Right renal cortex interstitium (tissue), 3 donors: ENCODE measurements at regions not wholly inside any gene's neighbourhood (a gene's known extent, or its start where the extent isn't known, plus 50 kb on each side); places are given as distances from the start of the nearest gene placed in this dataset.
"Not testable (repeated sequence)": the region's sequence is repeated elsewhere in the genome, so short reads cannot be mapped to it uniquely, and the experiment has no call there.

ENCODE experiments used
- DNase-seq, 3 donors: peaks; one replicate each; pipeline ENCODE4 v3.0.0-alpha.2; 2013; ENCODE audit warnings: low read depth in 3 of 3, low spot score in 2 of 3

DNA sequence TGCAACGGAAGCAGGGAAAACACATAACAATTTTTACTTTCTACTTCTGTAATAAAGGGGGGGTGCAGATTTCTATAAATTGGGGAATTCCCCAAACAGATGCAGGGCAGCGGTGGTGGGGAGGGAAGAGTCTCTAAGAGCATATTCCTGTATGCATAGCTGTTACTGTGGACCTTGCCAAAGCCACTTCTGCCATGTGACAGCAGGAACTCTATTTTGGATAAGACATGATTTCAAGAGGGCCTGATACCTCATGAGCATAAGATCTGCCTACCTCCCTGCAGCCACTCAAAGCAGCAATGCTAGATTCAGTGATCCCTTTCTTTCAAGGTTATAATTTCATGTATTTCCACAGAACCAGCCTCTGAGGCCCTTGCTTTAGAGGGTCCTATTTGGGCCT, 86.2 kb upstream of the CNKSR3 start:
- DNase-seq, result no peak

DNA sequence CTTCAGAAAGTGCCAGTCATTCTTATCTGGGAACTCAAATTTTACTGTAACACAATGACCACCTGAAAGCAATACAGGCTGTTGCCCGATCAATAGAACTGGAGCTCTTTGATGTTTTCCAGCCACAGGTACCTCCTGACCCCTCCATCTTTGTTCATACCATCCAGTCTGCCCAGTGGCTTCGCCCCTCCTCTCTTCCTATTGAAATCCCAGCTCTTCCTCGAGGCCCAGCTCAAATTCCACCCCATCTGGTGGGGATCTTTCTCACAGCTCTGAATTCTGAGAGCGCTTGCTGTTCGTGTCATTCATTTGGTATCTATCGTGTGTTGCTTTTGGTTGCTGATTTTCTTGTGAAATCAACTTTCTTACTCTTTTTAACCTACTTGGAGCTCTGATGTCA, 87.9 kb upstream of the CNKSR3 start:
- no peak for DNase-seq

DNA sequence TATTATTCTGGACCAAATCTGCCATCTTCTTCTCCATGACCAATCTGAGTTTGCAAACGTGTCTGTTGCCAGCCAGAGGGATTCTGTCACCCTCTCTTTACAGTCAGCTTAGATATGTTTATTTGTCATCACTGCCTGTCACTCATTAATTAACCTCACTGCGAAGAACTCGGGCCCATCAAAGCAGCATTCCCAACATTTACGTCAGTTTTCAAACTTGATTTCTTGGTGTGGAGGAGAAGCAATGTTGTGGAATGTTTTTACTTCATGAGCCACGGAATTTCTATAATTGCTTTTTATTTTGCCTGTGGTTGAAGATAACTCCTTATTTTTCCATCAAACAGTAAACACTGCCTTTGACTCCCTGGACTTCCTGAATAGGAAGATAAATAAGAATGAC, 91.8 kb upstream of the CNKSR3 start:
- no peak for DNase-seq

DNA sequence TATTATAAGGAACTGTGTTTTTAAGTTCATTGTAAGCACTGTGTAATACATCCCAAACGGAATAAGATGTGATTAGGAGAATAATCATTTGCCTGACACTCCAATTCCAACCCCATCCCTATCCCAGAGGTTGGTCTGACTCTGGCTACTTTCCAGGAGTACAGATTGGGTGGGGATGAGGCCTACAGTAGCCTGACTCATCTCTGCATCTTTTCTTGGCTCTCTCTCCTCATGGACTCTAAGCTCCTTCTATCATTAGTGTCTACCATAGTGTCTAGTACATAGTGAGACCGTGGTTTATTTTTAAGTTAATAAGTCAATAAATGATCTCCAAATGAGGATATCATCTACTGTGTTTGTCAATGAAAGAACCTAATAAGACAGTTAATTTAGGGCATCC, 92.2 kb upstream of the CNKSR3 start:
- no peak for DNase-seq

DNA sequence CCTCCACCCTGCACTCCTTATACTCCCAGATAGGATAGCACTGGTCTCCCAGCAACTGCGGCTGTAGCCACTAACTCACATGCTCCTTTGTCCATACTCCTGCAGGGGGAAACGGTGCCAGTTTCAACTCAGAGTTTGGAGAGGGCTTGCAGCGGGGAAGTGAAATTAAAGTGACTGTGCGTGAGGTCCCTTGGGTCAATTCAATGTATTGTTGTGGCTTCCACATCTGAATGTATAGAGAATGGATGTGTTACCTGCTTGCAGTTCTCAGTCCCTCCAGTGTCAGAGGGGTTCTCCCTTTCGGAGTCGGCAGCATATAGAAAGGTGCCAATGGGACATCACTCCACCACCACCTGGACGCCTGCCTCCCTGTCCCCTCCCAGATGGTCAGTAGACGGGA, 93.6 kb upstream of the CNKSR3 start:
- DNase-seq, result no peak

DNA sequence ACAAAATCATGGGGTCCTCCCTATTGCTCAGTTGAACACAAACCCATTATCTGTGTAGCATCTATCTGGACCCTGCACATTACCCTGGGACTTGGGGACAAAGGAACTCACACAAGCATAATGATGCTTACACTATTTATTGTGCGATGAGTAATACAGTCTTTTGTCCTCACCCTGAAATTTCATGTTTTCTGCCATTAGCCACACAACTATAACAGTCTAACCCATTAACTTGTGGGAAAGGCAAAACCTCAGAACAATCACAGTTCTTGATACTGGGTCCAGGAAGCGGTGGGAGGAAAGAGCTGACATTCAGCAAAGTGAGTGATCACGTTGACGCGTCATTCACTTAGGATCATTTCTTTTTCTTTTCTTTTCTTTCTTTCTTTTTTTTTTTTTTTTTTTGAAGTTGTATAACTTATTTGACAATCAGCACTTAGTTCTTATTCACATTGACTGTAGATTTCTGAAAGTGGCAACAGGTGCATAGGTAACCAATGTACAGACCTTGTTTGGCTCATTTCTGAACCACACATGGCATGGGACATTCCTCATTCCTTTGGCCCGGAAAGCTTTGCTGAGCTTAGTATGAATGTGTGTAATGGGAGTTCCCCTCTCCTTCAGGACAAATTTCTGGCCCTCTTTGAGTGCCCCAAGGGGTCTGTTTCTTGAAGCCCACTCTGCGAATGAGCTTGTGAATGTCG, 94.8 kb upstream of the CNKSR3 start:
- DNase-seq, result no peak

DNA sequence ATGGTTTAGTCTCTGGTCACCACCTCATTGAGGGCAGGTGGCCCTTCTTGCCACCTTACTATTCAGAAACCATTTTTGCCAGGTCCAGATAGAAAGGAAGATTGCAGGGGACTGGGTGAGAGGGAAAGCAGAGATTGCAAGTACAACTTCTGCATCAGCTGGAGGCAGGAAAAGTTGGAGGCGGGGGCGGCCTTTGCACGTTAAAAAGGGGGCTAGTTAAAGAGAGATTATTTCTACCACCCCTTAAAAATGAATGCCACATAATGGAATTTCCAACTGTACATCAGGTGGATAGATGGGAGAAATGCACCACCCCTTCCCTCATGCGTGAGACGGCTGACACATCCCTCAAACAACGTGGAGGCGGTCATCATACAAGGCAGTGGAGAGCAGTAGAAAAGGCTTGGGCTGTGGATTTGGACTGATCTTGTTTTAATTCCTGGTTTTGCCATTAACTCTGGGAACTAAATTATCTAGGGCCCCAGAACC, 95.4 kb upstream of the CNKSR3 start:
- no peak for DNase-seq

DNA sequence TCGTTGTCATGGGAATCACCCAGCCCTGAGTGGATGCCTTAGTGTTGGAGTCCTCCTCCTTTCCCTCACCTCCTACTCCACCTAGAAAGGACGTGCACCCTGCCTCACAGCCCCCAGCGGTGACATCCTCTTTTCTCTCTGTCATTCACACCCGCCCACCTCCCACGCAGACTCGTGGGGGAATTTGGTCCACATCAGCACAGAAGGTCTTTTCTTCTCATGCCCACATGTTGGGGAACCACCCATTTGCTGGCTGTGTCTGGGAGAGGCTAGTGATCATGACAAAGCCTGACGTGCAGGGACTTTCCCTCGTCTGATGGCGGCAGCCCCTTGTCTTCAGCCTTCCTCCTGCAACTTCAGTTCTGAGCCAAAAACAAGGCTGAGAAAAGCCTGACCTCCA, 96.0 kb upstream of the CNKSR3 start:
- DNase-seq, result no peak

DNA sequence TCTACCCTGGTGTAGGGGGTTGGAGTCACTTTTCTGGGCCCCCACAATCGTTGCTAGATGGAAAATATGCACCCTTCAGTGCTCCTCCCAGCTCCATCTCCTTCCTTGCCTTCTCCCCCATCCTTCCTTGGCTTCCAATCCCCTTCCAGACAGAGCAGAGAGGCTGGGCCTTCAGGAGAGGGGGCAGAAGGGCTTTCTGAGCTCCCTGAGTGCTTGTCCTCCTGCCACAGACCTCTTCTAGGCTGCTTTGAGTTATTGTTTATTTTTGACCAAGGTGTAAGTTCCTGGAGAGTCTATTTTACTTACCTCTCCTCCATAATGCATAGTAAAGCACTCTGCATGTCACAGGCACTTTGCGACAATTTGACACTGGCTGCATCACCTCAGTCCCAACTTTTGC, 96.4 kb upstream of the CNKSR3 start:
- no peak for DNase-seq

DNA sequence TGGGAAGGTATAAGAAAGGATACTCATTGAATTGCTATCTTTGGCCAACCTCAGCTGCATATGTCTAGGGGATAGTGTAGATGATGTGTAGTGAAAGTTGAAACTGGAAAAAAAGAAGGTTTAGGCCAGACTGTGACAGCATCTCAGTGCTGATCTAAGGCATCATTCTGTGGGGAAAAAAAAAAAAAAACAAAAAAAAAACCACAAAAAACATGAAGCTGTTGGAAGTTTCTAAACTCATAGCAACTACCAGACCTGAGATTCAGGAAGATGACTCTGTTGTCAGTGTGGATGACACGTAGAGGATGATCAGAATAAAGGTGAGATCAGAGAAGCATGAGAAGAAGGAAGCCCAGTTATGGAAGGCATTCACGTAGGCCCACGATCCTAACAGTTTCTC, 100.8 kb upstream of the CNKSR3 start:
- no peak for DNase-seq

DNA sequence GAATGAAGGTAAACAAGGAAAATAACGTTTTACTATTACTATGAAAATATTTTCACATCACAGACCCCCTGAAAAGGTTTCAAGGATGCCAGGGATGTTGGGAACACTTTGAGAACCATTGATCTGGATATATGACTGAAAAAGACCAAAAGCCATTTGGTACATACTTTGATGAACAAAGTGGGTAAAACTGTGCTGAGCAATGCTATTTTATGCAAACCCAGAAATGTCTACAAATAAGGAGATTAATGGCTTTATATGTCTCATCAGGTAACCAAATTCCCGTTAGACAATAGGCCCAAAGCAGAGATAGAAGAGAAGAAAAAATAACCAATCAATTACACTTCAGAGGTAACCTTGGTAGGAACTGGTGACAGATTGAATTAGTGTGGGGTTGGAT, 101.4 kb upstream of the CNKSR3 start:
- no peak for DNase-seq

DNA sequence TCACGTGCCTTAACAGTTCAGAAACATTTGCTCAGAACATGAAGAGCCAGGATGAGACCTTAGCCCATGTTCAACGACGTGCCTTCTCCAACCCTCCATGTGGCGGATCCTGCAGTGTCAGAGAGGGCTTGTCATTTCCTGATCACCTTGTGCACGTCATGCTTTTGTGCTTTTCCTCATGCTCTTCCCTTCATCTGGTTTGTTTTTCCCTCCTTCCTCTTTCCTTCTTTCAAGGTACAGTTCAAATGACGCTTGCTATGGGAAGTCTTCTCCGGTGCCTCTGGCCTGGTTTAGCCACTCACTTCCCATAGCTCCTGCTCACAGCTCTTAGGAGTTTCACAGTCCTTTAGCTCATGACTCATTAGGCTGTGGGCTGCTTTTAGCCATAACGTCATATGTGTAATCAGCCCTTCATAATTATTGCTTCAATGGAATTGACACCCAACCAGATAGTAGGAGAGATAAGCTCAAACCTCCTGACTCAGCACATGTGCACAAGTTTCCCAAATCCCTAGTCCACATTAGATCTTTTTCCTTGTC, 102.7 kb upstream of the CNKSR3 start:
- no peak for DNase-seq

DNA sequence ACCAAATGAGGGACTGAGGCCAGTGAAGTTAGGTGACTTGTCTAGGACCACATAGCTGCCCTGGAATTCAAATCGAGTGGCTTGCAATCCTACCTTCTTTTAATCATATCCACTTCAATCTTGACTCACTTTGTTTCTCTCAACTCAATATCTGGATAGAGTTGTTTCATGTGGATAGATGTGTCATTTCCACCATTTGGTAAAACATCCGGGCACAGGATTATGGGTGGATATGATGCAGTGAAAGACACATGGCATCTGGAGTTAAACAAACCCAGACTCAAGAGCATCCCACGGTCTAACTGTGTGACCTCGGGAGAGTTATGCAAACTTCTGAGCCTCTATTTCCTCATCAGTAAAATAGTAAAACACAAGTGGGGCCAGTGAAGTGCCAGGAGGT, 103.6 kb upstream of the CNKSR3 start:
- no peak for DNase-seq

DNA sequence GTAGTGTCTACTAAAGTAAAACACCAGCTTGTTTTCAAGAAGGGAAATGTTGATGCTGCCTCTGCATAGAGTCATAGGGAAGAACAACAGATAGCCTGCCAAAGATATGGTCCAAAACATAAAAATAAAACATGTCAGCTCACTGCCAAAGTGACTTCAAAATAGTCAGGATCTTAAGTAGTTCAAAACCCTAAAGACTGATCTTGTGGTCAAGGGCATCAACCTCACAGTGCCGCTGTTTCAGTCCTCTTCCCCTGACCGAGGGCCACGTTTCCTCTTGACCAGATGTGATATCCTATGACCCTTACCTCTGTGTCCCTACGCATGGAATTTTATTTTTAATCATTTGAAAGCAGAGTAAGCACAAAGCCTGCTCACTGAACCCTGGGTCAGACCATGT, 104.2 kb upstream of the CNKSR3 start:
- no peak for DNase-seq

DNA sequence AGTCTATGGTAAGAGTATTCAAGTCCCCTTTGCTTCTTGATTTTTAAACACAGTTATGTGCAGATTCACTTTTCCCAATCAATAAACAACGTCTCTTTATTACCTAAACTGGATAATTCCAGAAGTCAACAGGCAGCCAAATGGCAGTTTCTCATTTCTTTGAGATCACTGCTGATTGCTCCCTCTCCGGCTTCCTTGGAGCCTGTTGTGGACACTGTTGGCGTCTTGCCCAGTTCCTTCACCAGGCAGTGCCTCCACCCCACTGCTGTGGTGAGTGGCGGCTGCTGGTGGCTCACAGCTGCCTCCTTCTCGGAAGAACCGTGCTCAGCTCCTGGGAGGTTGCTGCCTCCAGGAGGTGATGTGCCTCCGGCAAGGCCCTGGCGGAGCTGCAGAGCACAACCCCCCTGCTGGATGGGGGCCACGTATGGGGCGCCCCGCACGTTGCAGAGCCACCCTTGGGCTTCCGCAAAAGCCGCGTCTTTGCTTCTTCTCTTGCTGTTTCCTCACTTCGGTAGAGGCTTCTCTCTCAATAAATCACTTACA, 105.1 kb upstream of the CNKSR3 start:
- DNase-seq, result no peak

DNA sequence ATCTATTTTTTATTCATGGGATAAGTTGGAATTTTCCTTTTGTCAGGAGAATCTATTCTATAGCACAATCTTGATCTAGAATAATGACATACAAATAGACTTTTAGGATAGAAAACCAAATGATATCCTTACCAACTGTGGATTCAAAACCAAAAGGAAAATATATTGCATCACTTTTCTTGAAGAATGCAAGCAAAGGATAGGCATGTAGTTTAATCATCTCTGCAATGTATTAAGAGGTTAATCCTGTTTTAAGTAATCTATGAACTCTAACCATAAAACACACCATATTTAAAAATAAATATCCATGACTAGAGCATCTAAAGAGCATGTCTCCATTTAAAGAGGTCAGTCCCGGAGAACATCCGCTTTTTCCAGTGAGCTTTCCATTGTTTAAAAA, 106.7 kb upstream of the CNKSR3 start:
- DNase-seq, result no peak

DNA sequence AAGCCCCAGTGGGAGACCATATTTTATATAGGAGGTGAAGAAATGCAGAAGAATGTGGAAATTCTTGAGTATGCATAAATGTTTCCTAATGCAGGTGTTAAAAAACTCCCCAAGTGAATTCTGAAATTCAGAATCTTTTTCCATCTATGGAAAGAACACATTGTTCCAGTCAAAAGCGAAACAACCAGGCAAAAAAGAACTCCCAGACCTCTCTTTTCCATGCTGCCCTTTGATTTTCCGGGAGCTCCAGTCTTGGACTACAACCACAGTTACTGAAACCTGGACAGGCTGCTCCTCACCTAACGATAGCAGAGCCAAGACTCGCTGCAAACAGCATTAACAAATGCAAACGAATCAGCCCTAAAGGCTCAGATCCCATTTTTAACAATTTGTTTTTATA, 108.7 kb upstream of the CNKSR3 start:
- DNase-seq, result no peak

DNA sequence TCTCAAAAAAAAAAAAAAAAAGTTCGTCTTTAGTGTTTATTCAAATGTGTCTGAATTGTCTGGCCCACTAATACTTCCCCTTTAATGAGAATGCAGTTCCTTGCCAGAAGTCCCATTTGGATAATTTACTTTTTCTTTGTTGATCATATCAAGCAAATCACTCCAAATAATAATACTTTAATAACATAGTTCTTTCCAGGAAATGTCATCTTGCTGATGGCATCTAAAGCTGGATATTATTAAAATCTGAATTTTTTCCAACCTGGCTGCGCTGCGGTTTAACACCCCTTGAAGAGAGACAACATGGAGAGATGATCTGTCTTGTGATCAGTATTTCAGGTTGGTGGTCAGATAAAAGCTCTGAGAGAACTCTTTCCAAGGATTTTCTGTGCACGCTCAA, 111.2 kb upstream of the CNKSR3 start:
- no peak for DNase-seq

DNA sequence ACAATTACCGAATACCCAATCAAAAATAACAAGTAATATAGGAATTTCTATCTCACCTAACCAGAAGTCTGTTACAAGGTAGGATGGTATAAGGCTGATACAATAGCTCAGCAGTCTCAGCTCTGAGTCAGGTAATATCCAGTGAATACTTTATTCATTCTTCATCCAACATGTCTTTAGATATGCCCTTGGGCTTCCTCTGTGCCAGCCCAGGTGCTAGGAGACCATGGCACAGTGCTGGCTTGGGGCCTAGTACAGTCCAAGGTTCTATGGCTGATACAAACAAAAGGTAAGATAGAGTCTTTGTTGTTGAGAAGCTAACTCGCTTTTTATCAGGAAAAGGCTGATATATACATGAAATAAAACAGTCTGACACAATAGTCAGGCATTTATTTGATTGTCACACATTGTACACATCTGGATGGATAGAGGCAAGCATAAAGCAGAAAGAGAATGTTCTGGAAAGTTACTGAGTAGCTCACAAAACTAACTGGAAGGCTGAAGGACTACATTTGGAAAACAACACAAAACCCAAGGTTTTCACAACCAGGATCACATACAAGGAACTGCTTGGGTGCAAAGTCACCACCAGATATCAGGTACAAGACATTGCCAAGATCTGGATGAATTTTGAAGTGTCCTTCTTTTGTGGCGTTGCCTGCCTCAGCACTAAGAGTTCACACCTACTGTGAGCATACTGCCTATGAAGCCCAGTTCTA, 110.4 kb upstream of the SCAF8 start:
- DNase-seq, result no peak

DNA sequence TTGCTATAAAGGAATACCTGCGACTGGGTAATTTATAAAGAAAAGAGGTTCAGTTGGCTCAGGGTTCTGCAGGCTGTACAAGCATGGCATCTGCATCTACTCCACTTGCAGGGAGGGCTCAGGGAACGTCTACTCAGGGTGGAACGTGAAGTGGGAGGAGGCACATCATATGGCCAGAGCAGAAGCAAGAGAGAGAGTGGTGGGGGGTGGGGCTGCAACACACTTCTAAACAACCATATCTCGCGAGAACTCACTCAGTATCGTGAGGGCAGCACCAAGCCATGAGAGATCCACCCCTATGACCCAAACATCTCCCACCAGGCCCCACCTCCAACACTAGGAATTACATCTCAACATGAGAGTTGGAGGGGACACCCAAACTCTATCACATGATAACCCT, 109.8 kb upstream of the SCAF8 start:
- no peak for DNase-seq

DNA sequence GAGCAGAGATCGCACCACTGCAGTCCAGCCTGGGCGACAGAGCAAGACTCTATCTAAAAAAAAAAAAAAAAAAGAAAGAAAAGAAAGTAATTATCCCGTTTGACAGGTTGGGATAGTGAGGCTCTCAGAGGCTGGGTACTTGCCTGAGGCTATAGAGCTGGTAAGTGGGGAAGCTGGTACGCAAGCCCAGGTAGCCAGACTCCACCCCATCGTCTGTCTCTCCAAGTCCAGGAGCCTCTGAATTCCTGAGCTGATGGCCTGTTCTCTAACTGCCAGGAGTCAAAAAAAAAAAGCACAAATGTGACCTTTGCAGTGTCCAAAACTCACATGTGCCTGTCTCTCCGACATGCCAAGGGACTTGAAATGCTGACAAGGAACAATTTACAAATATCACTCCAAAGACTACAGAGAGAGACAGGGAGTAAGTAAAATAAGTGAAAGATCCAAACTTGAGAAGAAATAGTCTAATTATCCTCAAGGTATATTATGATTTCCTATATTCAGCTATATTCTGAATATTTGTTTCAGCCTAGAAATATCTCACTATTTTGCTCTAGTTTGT, 109.1 kb upstream of the SCAF8 start:
- DNase-seq, result no peak

DNA sequence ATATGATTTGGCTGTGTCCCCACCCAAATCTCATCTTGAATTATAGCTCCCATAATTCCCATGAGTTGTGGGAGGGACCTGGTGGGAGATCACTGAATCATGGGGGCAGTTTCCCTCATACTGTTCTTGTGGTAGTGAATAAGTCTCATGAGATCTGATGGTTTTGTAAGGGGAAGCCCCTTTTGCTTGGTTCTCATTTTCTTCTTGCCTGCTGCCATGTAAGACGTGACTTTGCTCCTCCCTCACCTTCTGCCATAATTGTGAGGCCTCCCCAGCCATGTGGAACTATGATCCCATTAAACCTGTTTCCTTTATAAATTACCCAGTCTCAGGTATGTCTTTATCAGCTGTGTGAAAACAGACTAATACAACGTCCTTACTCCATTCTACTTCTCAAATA, 108.5 kb upstream of the SCAF8 start:
- DNase-seq, result not testable (repeated sequence)
